H7 (cell line): ENCODE measurements at regions not wholly inside any gene's neighbourhood (a gene's known extent, or its start where the extent isn't known, plus 50 kb on each side); places are given as distances from the start of the nearest gene placed in this dataset.

ENCODE experiments used
- DNase-seq: peaks from one replicate; pipeline ENCODE4 v3.0.0; 2012
- H3K27me3 ChIP-seq: 2 replicates; pipeline ENCODE4 v1.6.0; 2011; ENCODE audit warnings: mild to moderate bottlenecking, low read length; ENCODE audit not compliant: control insufficient read depth, insufficient read depth
- H3K36me3 ChIP-seq: replicated peaks from 2 replicates; pipeline ENCODE4 v1.5.1; 2011; ENCODE audit warnings: low read length; ENCODE audit not compliant: control insufficient read depth, insufficient read depth
- H3K4me3 ChIP-seq: 2 replicates; pipeline ENCODE4 v1.5.1; 2011; ENCODE audit warnings: low read depth, mild to moderate bottlenecking, control low read depth, low read length, moderate library complexity; ENCODE audit not compliant: insufficient read depth

DNA sequence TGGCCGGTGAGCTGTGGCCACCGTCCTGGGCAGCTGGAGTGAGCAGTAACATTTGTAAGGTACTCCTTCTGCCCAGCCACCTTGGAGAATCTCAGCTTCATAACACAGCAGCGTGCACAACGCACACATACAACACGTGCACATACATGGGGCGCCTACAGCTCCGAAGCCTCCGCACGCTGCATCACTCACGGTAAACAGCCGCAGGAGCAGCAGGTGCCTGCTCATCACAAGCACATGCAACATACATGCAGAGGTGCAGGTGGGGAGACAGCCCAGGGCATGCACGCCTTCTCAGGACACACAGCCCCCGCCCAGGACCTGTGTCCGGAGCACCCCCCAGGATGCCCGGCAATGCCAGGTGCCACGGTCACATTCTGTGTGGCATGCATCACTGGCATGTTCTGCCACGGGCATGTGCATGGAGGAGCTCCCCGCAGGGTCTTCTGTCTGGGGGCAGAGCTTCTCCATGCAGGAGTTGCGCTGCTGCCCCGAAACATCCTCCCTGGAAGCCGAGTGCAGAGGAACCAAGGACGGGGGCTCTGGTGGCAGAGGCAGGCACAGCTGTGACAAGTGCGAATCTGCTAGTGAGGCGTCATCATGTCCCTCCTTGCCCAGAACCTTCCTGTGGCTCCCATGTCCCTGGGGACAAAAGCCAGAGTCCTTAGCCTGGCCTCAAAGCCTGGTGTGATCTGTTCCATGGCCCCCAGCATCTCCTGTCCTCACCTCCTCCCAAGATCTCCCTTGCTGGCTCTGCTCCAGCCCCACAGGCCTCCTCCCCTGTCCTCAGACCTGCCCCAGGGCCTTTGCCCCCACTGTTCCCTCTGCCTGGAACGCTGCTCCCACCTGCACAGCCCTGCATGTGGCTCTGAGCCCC lies 184.0 kb upstream of the GSE1 start:
- peak; percentile 66 for DNase-seq
- H3K27me3 ChIP-seq, result no peaks in the 10 kb centered on the region

DNA sequence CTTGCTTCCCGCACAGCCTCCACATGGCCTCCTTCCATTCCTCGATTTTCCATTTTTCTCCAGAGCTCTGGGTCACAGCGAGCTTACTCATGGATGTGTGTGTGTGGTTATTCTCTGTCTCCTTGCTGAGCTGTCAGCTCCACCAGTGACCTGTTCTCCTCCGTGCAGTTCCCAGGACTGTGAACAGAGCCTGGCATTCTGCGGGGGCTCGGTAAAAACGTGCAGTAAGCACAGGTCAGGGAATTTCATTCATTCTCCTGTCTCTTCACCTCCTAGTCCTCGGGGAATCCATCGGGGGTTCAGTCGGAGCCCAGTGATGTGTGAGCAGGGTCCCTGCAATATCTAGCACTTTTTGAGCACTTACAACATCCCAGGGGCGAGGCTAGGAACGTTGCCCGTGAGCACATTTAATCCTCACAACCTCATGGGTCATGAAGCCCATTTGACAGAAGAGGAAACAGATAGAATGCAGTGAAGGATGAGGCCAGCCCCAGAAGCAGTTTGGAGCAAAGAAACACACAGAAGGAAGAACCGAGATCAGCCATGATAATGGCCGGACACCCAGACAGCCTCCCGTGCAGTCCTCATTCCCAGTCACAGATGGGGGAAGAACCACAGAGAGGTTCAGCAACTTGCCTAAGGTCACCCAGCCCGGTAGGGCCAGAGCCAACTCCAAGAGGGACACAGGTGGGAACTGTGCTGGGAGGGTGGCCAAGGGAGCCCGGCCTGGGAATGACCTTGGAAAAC lies 183.2 kb upstream of the GSE1 start:
- no peak for DNase-seq
- Histone ChIP-seq H3K36me3 (no peaks in the 10 kb centered on the region), H3K4me3 (no peak overlapping the region), H3K27me3 (no peaks in the 10 kb centered on the region)

More for the DNA sequence above, 184.0 kb upstream of the GSE1 start:
- Histone ChIP-seq H3K4me3 (no peak overlapping the region), H3K36me3 (no peaks in the 10 kb centered on the region)

DNA sequence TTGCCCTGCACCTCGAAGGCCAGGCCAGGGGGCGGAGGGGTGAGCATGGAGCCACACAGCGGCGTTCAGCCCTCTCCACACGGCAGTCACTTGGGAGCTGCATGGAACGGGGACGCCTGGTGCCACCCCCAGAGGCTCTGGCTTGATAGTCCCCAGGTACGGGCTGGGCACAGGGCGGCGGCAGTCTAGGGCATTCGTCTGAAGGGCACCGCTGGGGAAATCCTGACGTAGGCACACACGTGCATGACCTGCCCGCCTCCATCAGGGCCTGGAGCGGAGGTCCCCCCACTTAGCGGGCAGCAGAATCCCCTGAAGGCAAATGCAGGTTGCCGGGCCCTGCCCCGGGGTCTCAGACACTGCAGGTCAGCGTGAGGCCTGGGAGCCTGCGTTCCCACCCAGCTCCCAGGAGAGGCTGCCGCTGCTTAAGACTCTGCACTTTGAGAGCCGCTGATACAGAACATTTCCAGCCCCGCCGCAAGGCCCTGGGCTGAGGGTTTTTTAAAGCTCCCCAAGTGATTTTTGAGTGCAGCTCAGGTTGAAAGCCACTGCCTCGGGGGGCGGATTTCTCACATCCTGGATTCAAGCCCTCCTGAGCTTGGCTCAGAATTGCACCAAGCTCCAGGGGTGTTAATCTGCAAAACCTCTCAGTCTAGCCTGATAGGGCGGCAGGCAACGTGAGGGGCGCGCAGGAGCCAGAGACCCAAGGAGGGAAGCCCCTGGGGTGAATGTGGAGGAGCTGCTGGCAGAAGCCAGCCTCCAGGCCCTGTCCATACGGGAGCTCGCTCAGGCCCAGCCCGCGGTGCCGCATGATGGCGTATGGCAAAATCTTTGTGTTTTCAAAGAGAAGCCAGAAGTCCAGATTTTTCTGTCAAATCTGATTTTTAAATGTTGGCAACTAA lies 182.3 kb upstream of the GSE1 start:
- no peak overlapping the region for H3K4me3 ChIP-seq
- DNase-seq, result peak; percentile 77
- H3K27me3 ChIP-seq, result no peaks in the 10 kb centered on the region
- no peaks in the 10 kb centered on the region for H3K36me3 ChIP-seq

DNA sequence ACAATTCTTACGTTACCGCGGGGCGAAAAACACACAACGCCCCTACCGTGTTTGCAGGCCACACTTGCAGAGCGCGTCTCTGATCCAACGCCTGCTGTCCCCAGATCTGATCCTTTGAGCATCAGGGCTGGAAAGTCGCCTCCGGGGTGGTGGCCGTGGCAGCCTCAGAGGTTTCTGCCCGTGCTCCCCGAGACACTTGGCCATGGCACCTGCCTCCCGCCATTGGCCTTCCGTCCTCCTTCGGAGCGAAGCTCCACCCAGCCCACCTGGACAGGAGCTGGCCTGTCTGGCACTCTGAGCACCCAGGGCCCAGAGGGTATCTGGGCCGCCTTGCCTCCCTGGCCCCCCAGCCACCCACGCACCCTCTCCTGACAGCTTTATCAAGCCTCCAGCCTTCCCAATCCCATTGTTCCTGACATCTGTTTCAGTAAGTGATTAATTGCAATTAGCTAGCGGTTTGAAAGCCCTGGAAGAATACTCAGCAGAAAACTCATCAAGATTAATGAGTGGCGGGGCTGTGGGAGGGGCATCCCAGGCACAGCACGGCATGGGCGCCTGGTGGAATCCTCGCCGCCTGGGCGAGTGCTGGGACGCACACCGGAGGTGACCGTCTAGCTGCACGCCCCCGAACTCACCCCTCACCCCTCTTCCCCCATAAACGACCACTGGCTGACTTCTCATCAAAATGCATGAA lies 181.5 kb upstream of the GSE1 start:
- H3K4me3 ChIP-seq, result no peak overlapping the region
- peak; percentile 65 for DNase-seq
- H3K36me3 ChIP-seq, result no peaks in the 10 kb centered on the region
- no peaks in the 10 kb centered on the region for H3K27me3 ChIP-seq

GRCh38 chr16:85432606-85433005 lies 180.5 kb upstream of the GSE1 start:
- Histone ChIP-seq H3K4me3 (no peak overlapping the region), H3K36me3 (no peaks in the 10 kb centered on the region), H3K27me3 (no peaks in the 10 kb centered on the region)
- DNase-seq, result no peak

DNA sequence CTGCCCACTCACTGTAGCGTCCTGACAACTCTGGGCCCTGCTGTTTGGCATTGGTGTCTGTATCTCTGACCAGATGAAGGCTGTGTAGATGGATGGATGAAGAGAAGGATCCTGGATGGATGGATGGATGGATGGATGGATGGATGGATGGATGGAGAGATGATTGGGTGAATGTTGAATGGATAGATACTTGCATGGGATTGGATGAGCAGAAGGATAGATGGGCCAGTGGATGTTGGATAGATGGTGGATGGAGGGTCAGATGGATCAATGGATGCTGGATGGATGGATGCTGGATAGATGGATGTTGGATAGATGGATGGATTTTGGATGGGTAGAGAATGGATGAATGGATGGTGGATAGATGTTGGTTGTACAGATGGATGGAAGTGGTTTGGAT lies 179.6 kb upstream of the GSE1 start:
- H3K4me3 ChIP-seq, result no peak overlapping the region
- H3K27me3 ChIP-seq, result no peaks in the 10 kb centered on the region
- no peaks in the 10 kb centered on the region for H3K36me3 ChIP-seq

GRCh38 chr16:85435286-85435685 lies 177.8 kb upstream of the GSE1 start:
- H3K36me3 ChIP-seq, result no peaks in the 10 kb centered on the region
- no peaks in the 10 kb centered on the region for H3K27me3 ChIP-seq
- peak; percentile 88 for DNase-seq
- no peak overlapping the region for H3K4me3 ChIP-seq

More for the DNA sequence above, 179.6 kb upstream of the GSE1 start:
- DNase-seq, result no peak

- Histone ChIP-seq H3K4me3 (no peak overlapping the region), H3K36me3 (no peaks in the 10 kb centered on the region), H3K27me3 (no peaks in the 10 kb centered on the region)
- DNase-seq, result no peak
Measured at GRCh38 chr16:85435700-85436099, 177.4 kb upstream of the GSE1 start.

DNA sequence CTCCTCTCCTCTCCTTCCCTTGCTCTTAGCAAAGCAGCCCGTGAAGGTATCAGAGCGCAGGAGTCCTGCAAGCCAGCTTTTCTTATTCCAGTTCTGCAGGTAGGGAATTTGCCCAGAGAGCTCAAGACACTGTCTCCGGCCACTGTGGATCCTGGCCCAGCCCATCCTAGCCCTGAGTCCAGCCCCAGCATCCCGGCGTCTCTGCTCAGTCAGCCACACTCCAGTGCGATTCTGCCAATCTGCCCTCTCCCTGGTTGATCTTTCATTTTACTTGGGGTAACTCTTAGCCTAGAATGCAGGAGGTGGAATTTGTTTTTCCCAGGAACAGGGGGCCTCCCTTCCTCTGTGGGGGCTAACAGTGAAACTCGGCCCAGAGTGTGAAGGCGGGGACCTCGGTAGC lies 176.9 kb upstream of the GSE1 start:
- Histone ChIP-seq H3K36me3 (no peaks in the 10 kb centered on the region), H3K27me3 (no peaks in the 10 kb centered on the region), H3K4me3 (no peak overlapping the region)
- peak; percentile 81 for DNase-seq

DNA sequence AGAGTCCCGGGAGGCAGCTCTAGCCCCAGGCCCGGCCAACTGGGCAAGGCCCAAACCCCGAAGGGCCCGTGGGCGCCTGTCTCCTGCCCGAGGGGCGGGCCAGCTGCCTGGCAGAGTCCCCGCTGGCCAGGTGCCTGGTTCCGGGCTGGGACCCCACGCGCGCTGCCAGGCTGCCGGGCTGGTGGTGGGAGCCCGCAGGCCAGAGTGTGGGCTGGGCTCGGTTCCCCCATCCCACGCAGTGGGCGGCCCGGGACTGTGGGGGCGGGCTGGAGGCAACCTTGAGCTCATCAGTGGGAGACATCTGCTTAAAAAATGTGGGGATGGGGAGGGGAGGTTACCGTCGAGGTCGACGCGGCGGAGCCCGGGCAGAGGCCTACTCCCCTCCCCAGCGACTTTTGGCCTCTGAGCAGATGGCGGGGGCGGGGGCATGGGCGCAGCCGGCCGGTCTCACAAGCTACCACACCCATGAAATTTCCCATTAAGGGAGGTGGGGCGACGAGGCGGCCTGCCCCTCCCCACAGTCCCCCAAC lies 176.4 kb upstream of the GSE1 start:
- no peak overlapping the region for H3K4me3 ChIP-seq
- no peaks in the 10 kb centered on the region for H3K27me3 ChIP-seq
- no peaks in the 10 kb centered on the region for H3K36me3 ChIP-seq
- DNase-seq, result peak; percentile 97

DNA sequence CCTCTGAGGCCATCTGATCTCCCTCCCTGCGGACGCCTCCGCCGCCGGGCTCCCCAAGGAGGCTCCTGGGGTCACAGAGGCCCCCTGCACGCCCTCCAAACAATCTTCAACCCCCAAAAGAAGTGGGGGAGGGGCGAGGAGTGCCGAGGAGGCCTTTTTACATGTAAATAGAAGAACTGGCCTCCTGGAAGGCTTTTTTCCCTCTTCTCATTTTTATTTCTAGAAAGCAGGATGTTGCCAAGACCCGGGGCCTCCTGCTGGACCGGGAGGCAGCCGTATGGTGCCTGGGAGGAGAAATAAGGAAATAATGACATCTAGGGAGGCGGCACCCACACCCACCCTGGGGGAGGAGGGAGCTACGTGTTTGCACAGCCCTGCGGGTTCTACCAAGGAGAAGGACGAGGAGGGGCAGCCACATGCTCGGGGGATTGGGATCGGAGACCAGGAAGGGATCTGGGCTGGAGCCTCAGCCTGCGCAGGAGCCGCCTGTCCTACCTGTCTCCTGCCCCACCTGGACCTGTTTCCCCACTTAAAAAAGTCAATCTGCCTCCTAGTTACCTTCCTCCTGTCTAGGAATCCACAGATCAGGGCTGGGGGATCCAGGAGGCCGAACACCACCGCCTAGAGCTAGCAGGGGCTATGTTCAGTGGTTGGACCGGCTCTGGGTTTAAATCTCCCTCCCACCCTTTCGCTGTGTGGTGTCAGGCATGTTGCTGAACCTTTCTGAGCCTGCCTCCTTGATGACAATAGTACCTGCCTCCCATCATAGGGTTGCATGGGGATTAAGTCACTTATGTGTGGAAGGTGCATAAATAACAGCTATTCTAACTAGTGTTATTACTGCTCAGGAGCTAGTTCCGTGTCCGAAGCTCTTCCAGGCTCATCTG lies 175.7 kb upstream of the GSE1 start:
- peak overlapping the region; percentile 8; the same call in 1 of the 2 replicates for H3K4me3 ChIP-seq
- no peaks in the 10 kb centered on the region for H3K36me3 ChIP-seq
- no peaks in the 10 kb centered on the region for H3K27me3 ChIP-seq
- DNase-seq, result no peak

DNA sequence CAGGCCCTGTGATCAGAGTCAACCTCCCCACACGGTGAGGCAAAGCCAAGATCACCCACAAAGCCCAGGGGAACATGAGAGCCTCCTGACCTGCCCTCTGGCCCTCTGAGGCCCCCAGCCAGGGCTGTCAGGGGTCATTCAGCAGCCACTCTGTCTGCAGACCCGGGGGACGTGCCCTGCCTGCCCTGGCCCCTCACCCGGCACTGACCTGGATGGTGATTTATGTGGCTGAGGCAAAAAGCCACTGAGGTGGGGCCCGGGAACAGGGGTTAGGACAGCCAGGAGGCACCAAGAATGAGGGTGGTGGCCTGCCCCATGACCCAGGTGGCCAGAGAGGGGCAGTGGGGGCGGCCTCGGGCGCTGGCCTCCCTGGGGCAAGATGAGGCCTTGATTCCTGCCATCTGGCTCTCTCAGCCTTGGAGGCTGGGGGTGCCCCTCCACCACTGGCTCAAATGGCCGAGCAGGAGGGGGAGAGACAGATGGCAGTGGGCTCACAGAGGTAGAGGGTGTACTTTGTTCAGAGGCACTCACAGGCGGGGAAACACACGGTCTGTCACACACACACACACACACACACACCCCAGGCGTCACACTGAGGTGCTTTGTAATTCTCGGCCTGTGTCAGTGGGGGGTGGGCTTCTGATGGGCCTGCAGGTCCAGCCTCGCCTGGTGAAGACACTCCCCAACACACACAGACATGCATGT lies 174.0 kb upstream of the GSE1 start:
- no peaks in the 10 kb centered on the region for H3K36me3 ChIP-seq
- H3K27me3 ChIP-seq, result no peaks in the 10 kb centered on the region
- H3K4me3 ChIP-seq, result no peak overlapping the region
- DNase-seq, result peak; percentile 58
